ENCODE measurements at regions not wholly inside any gene's neighbourhood (a gene's known extent, or its start where the extent isn't known, plus 50 kb on each side); places are given as distances from the start of the nearest gene placed in this dataset.

GRCh38 chr11:23948851-23949250, 548.0 kb upstream of the LUZP2 start:
- no peak for DNase-seq (ENCODE audit: extremely low spot score)
- 84% methylated on average over 2 of the region's 2 CpGs for WGBS
- no peaks in the 10 kb centered on the region for H3K4me1 ChIP-seq (ENCODE audit: insufficient read depth)
- H3K4me3 ChIP-seq (ENCODE audit: low read depth, low read length), result no peak overlapping the region
- H3K36me3 ChIP-seq (ENCODE audit: insufficient read depth), result no peaks in the 10 kb centered on the region
- no peak overlapping the region for H3K27ac ChIP-seq (ENCODE audit: low read depth)

GRCh38 chr11:23953951-23954710, 542.7 kb upstream of the LUZP2 start:
- Histone ChIP-seq H3K36me3 (ENCODE audit: insufficient read depth) (no peaks in the 10 kb centered on the region), H3K27ac (ENCODE audit: low read depth) (no peak overlapping the region), H3K4me1 (ENCODE audit: insufficient read depth) (no peaks in the 10 kb centered on the region), H3K4me3 (ENCODE audit: low read depth, low read length) (no peak overlapping the region)
- DNase-seq (ENCODE audit: extremely low spot score), result no peak
- 89% methylated on average over 2 of the region's 2 CpGs for WGBS

GRCh38 chr11:23954730-23955129, 542.1 kb upstream of the LUZP2 start:
- H3K4me3 ChIP-seq (ENCODE audit: low read depth, low read length), result no peak overlapping the region
- no peaks in the 10 kb centered on the region for H3K4me1 ChIP-seq (ENCODE audit: insufficient read depth)
- DNase-seq (ENCODE audit: extremely low spot score), result no peak
- WGBS, result 83% methylated on average over 3 of the region's 3 CpGs
- no peak overlapping the region for H3K27ac ChIP-seq (ENCODE audit: low read depth)
- no peaks in the 10 kb centered on the region for H3K36me3 ChIP-seq (ENCODE audit: insufficient read depth)

- Histone ChIP-seq H3K27ac (ENCODE audit: low read depth) (no peak overlapping the region), H3K4me1 (ENCODE audit: insufficient read depth) (no peaks in the 10 kb centered on the region), H3K36me3 (ENCODE audit: insufficient read depth) (no peaks in the 10 kb centered on the region), H3K4me3 (ENCODE audit: low read depth, low read length) (no peak overlapping the region)
- WGBS, result 93% methylated on average over 3 of the region's 3 CpGs
- no peak for DNase-seq (ENCODE audit: extremely low spot score)
Measured at GRCh38 chr11:23956586-23956985, 540.3 kb upstream of the LUZP2 start.

GRCh38 chr11:23957314-23957713, 539.5 kb upstream of the LUZP2 start:
- WGBS, result 82% methylated on average over 4 of the region's 4 CpGs
- DNase-seq (ENCODE audit: extremely low spot score), result no peak
- no peaks in the 10 kb centered on the region for H3K36me3 ChIP-seq (ENCODE audit: insufficient read depth)
- H3K27ac ChIP-seq (ENCODE audit: low read depth), result no peak overlapping the region
- no peaks in the 10 kb centered on the region for H3K4me1 ChIP-seq (ENCODE audit: insufficient read depth)
- H3K4me3 ChIP-seq (ENCODE audit: low read depth, low read length), result no peak overlapping the region

GRCh38 chr11:23959462-23959861, 537.4 kb upstream of the LUZP2 start:
- WGBS, result 60% methylated on average over 3 of the region's 3 CpGs
- no peak overlapping the region for H3K27ac ChIP-seq (ENCODE audit: low read depth)
- no peak for DNase-seq (ENCODE audit: extremely low spot score)
- no peak overlapping the region for H3K4me3 ChIP-seq (ENCODE audit: low read depth, low read length)
- no peaks in the 10 kb centered on the region for H3K36me3 ChIP-seq (ENCODE audit: insufficient read depth)
- no peaks in the 10 kb centered on the region for H3K4me1 ChIP-seq (ENCODE audit: insufficient read depth)

GRCh38 chr11:23961503-23962338, 535.1 kb upstream of the LUZP2 start:
- no peak for DNase-seq (ENCODE audit: extremely low spot score)
- Histone ChIP-seq H3K36me3 (ENCODE audit: insufficient read depth) (no peaks in the 10 kb centered on the region), H3K4me3 (ENCODE audit: low read depth, low read length) (no peak overlapping the region), H3K27ac (ENCODE audit: low read depth) (no peak overlapping the region), H3K4me1 (ENCODE audit: insufficient read depth) (no peaks in the 10 kb centered on the region)
- WGBS, result 91% methylated on average over 20 of the region's 20 CpGs

- Histone ChIP-seq H3K27ac (ENCODE audit: low read depth) (no peak overlapping the region), H3K4me1 (ENCODE audit: insufficient read depth) (no peaks in the 10 kb centered on the region), H3K36me3 (ENCODE audit: insufficient read depth) (no peaks in the 10 kb centered on the region), H3K4me3 (ENCODE audit: low read depth, low read length) (no peak overlapping the region)
- 86% methylated on average over 2 of the region's 2 CpGs for WGBS
- DNase-seq (ENCODE audit: extremely low spot score), result no peak
Measured at GRCh38 chr11:23973244-23973643, 523.6 kb upstream of the LUZP2 start.

GRCh38 chr11:23974051-23974450, 522.8 kb upstream of the LUZP2 start:
- H3K36me3 ChIP-seq (ENCODE audit: insufficient read depth), result no peaks in the 10 kb centered on the region
- 58% methylated on average over 3 of the region's 3 CpGs for WGBS
- H3K4me3 ChIP-seq (ENCODE audit: low read depth, low read length), result no peak overlapping the region
- no peak for DNase-seq (ENCODE audit: extremely low spot score)
- H3K4me1 ChIP-seq (ENCODE audit: insufficient read depth), result no peaks in the 10 kb centered on the region
- H3K27ac ChIP-seq (ENCODE audit: low read depth), result no peak overlapping the region

- no peak overlapping the region for H3K27ac ChIP-seq (ENCODE audit: low read depth)
- H3K4me3 ChIP-seq (ENCODE audit: low read depth, low read length), result no peak overlapping the region
- no peaks in the 10 kb centered on the region for H3K36me3 ChIP-seq (ENCODE audit: insufficient read depth)
- no peak for DNase-seq (ENCODE audit: extremely low spot score)
- H3K4me1 ChIP-seq (ENCODE audit: insufficient read depth), result no peaks in the 10 kb centered on the region
Measured at GRCh38 chr11:23974601-23975000, 522.3 kb upstream of the LUZP2 start.

GRCh38 chr11:23976426-23976825, 520.4 kb upstream of the LUZP2 start:
- H3K4me3 ChIP-seq (ENCODE audit: low read depth, low read length), result no peak overlapping the region
- no peak overlapping the region for H3K27ac ChIP-seq (ENCODE audit: low read depth)

GRCh38 chr11:23976841-23977271, 520.0 kb upstream of the LUZP2 start:
- no peak for DNase-seq (ENCODE audit: extremely low spot score)
- Histone ChIP-seq H3K4me3 (ENCODE audit: low read depth, low read length) (no peak overlapping the region), H3K36me3 (ENCODE audit: insufficient read depth) (no peaks in the 10 kb centered on the region), H3K4me1 (ENCODE audit: insufficient read depth) (no peaks in the 10 kb centered on the region), H3K27ac (ENCODE audit: low read depth) (no peak overlapping the region)

More at GRCh38 chr11:23976426-23976825, 520.4 kb upstream of the LUZP2 start:
- WGBS, result 46% methylated on average over 1 of the region's 1 CpG
- H3K4me1 ChIP-seq (ENCODE audit: insufficient read depth), result no peaks in the 10 kb centered on the region
- no peak for DNase-seq (ENCODE audit: extremely low spot score)
- H3K36me3 ChIP-seq (ENCODE audit: insufficient read depth), result no peaks in the 10 kb centered on the region

GRCh38 chr11:23988381-23989006, 508.4 kb upstream of the LUZP2 start:
- Histone ChIP-seq H3K4me3 (ENCODE audit: low read depth, low read length) (no peak overlapping the region), H3K36me3 (ENCODE audit: insufficient read depth) (no peaks in the 10 kb centered on the region), H3K4me1 (ENCODE audit: insufficient read depth) (no peaks in the 10 kb centered on the region), H3K27ac (ENCODE audit: low read depth) (no peak overlapping the region)
- DNase-seq (ENCODE audit: extremely low spot score), result no peak
- 76% methylated on average over 1 of the region's 1 CpG for WGBS
